CD14-positive monocyte (primary cell): ENCODE measurements at regions not wholly inside any gene's neighbourhood (a gene's known extent, or its start where the extent isn't known, plus 50 kb on each side); places are given as distances from the start of the nearest gene placed in this dataset.

Source experiments
- DNase-seq, 3 donors: peaks; one replicate each; pipeline ENCODE4 v3.0.0-alpha.2; 2011 to 2022
- H2AFZ ChIP-seq: 2 replicates; pipeline ENCODE4 v1.6.0; 2012; ENCODE audit warnings: mild to moderate bottlenecking, low read depth, low read length, inconsistent platforms; ENCODE audit not compliant: insufficient read depth, poor library complexity, severe bottlenecking
- H3K27ac ChIP-seq, 2 donors: 1 replicate in 1 of 2; 2 replicates in 1 of 2; pipeline ENCODE4 v1.5.1; 2012 to 2013; ENCODE audit warnings: low read length in 2 of 2, control low read depth in 1 of 2, inconsistent platforms in 1 of 2, low read depth in 1 of 2, mild to moderate bottlenecking in 1 of 2
- H3K27me3 ChIP-seq, 2 donors: one replicate each; pipeline versions ENCODE4 v1.6.0 to v1.6.1; 2011 to 2013; ENCODE audit warnings: low read length in 2 of 2; ENCODE audit not compliant: control insufficient read depth in 2 of 2, insufficient read depth in 2 of 2
- H3K36me3 ChIP-seq, 2 donors: replicated peaks in 1 of 2; 1 replicate in 1 of 2; 2 replicates in 1 of 2; pipeline versions ENCODE4 v1.5.1 to v1.6.1; 2012 to 2013; ENCODE audit warnings: low read length in 2 of 2, control low read depth in 1 of 2, inconsistent platforms in 1 of 2, mild to moderate bottlenecking in 1 of 2; ENCODE audit not compliant: insufficient read depth in 2 of 2, control insufficient read depth in 1 of 2
- H3K4me1 ChIP-seq, 2 donors: 1 replicate in 1 of 2; 2 replicates in 1 of 2; pipeline versions ENCODE4 v1.5.1 to v1.6.1; 2012 to 2013; ENCODE audit warnings: low read length in 2 of 2, control low read depth in 1 of 2, inconsistent platforms in 1 of 2, mild to moderate bottlenecking in 1 of 2, moderate library complexity in 1 of 2; ENCODE audit not compliant: insufficient read depth in 2 of 2, control insufficient read depth in 1 of 2
- H3K4me2 ChIP-seq: replicated peaks from 2 replicates; pipeline ENCODE3; 2012; ENCODE audit warnings: low read length, moderate library complexity, mild to moderate bottlenecking; ENCODE audit not compliant: poor library complexity, severe bottlenecking; ENCODE audit errors: extremely low read depth
- H3K4me3 ChIP-seq, 3 experiments: fragments of 200-600 bp in 1 of 3; sonication (generic) in 1 of 3; replicated peaks in 1 of 3; 1 replicate in 2 of 3; 2 replicates in 1 of 3; pipeline ENCODE4 v1.5.1; 2011 to 2013; ENCODE audit warnings: low read length in 3 of 3, mild to moderate bottlenecking in 3 of 3, control low read depth in 2 of 3, low read depth in 2 of 3, inconsistent platforms in 1 of 3, moderate library complexity in 1 of 3
- H3K79me2 ChIP-seq: 2 replicates; pipeline ENCODE4 v1.6.0; 2012; ENCODE audit warnings: mild to moderate bottlenecking, control low read depth, inconsistent platforms, low read length, moderate library complexity; ENCODE audit not compliant: insufficient read depth
- H3K9ac ChIP-seq: 2 replicates; pipeline ENCODE4 v1.6.0; 2017; ENCODE audit warnings: low read length, mild to moderate bottlenecking; ENCODE audit not compliant: insufficient read depth, poor library complexity, severe bottlenecking
- H3K9me3 ChIP-seq, 2 donors: replicated peaks in 1 of 2; 1 replicate in 1 of 2; 2 replicates in 1 of 2; pipeline versions ENCODE4 v1.5.1 to v1.6.1; 2012 to 2013; ENCODE audit warnings: low read length in 2 of 2, control low read depth in 1 of 2; ENCODE audit not compliant: control insufficient read depth in 1 of 2, insufficient read depth in 1 of 2
- H4K20me1 ChIP-seq: 2 replicates; pipeline ENCODE4 v1.6.0; 2012; ENCODE audit warnings: mild to moderate bottlenecking, low read length, control low read depth, moderate library complexity; ENCODE audit not compliant: insufficient read depth
- H3K27ac Mint-ChIP-seq, 7 donors: one replicate each; pipeline ENCODE4 v1.8.0; 2020; ENCODE audit warnings: mild to moderate bottlenecking in 7 of 7, mixed read lengths in 7 of 7, moderate library complexity in 6 of 7, inconsistent platforms in 2 of 7
- H3K27me3 Mint-ChIP-seq, 3 donors: one replicate each; pipeline ENCODE4 v1.8.0; 2021 to 2022; ENCODE audit warnings: low read depth in 3 of 3, mild to moderate bottlenecking in 3 of 3, mixed read lengths in 3 of 3, moderate library complexity in 3 of 3, inconsistent platforms in 1 of 3
- H3K36me3 Mint-ChIP-seq, 2 donors: one replicate each; pipeline ENCODE4 v1.8.0; 2020; ENCODE audit warnings: mixed read lengths in 2 of 2, inconsistent platforms in 1 of 2, mild to moderate bottlenecking in 1 of 2
- H3K4me1 Mint-ChIP-seq: one replicate; pipeline ENCODE4 v1.8.0; 2020; ENCODE audit warnings: mild to moderate bottlenecking, mixed read lengths
- H3K4me3 Mint-ChIP-seq, 2 donors: one replicate each; pipeline ENCODE4 v1.8.0; 2020; ENCODE audit warnings: mild to moderate bottlenecking in 2 of 2, mixed read lengths in 2 of 2, moderate library complexity in 1 of 2
- H3K9me3 Mint-ChIP-seq, 7 donors: one replicate each; pipeline ENCODE4 v1.8.0; 2020 to 2022; ENCODE audit warnings: mixed read lengths in 7 of 7, mild to moderate bottlenecking in 6 of 7, moderate library complexity in 6 of 7, inconsistent platforms in 2 of 7
- CTCF ChIP-seq: fragments of 200-600 bp; IDR thresholded peaks from one replicate; pipeline ENCODE4 v1.8.0; 2022; ENCODE audit warnings: antibody characterized with exemption, mild to moderate bottlenecking
- WGBS: methylation state at CpG from one replicate; pipeline ENCODE4 v1.1.5; 2013; ENCODE audit warnings: missing lambda C conversion rate; ENCODE audit not compliant: insufficient coverage; 5-methylcytosine and 5-hydroxymethylcytosine counted together
- intact Hi-C, 2 donors: fragments of 100-400 bp; cut with micrococcal nuclease; formaldehyde crosslinking; loops; one replicate each; pipeline versions ENCODE4 v1.15.0 to v1.15.1; 2023

DNA sequence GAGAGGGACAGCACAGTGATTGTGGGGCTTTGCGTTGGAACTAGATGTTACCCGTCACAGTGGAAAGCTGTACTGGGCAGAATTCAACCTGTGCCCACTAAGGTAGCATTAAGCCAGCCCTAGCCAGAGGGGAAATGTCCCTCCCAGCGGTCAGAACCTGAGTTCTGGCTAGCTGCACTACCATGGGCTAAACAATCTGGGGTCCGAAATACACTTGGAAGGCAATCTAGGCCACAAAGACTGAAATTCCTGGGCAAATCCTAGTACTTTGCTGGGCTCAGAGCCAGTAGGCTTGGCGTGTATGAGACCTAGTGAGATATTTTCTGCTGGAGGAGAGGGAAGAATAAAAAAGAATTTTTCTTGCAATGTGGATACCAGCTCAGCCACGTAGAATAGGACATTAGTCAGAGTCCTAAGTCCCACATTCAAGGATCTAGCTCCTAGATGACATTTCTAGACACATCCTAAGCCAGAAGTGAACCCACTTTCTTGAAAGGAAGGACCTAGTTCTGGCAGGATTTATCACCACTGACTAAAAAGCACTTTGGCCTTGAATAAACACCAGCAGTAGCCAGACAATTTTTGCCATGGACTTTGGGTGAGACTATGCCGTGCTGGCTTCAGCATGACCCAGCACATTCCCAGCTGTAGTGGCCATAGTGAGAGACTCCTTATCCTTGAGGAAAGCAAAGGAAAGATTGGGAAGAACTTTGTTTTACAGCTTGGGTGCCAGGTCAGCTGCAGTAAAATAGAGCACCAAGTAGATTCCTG lies 618.0 kb downstream of the BRINP1 start:
- no peaks in the 10 kb centered on the region for H4K20me1 ChIP-seq
- no peaks in the 10 kb centered on the region for H3K4me1 ChIP-seq
- no peak overlapping the region for H3K27ac ChIP-seq
- H3K9me3 Mint-ChIP-seq, result peaks cover 2 to 18% (median 8%) of the 10 kb centered on the region in 7 donors
- H3K36me3 Mint-ChIP-seq, result no peaks in the 10 kb centered on the region
- no peaks in the 10 kb centered on the region for H3K79me2 ChIP-seq
- no peaks in the 10 kb centered on the region for H3K4me1 Mint-ChIP-seq
- no peak overlapping the region for H2AFZ ChIP-seq
- H3K27me3 ChIP-seq, result no peaks in the 10 kb centered on the region
- no peak overlapping the region for H3K27ac Mint-ChIP-seq
- no peak for DNase-seq
- no peaks in the 10 kb centered on the region for H3K27me3 Mint-ChIP-seq
- TF ChIP-seq CTCF, result no peak
- 79% methylated on average over 5 of the region's 7 CpGs for WGBS
- H3K36me3 ChIP-seq, result no peaks in the 10 kb centered on the region
- H3K4me3 Mint-ChIP-seq, result no peak overlapping the region
- no peak overlapping the region for H3K9ac ChIP-seq
- no peak overlapping the region for H3K4me2 ChIP-seq
- intact Hi-C loops, result no loop called here
- H3K4me3 ChIP-seq, result no peak overlapping the region
- H3K9me3 ChIP-seq, result peaks cover 22 to 23% of the 10 kb centered on the region in 2 donors

DNA sequence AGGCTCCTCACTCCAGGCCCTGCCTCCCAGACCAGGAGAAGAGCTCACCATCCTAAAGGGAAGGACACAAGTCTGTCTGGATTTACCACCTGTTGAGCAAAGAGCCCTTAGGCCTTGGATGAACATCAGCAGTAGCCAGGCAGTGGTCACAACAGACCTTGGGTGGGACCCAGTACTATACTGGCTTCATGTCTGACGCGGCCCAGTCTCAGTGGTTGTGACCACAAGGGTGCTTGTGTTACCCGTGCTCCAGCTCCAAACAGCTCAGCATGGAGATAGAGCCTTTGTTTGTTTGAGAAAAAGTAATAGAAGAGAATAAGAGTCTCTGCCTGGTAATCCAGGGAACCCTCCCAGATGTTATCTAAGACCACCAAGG lies 617.4 kb downstream of the BRINP1 start:
- H3K4me3 ChIP-seq, result no peak overlapping the region
- no peak overlapping the region for H3K4me2 ChIP-seq
- no peaks in the 10 kb centered on the region for H3K4me1 ChIP-seq
- Mint-ChIP-seq H3K4me3 (no peak overlapping the region), H3K27ac (no peak overlapping the region), H3K36me3 (no peaks in the 10 kb centered on the region), H3K4me1 (no peaks in the 10 kb centered on the region), H3K27me3 (no peaks in the 10 kb centered on the region), H3K9me3 (peaks cover 2 to 18% (median 8%) of the 10 kb centered on the region in 7 donors)
- no peak overlapping the region for H3K27ac ChIP-seq
- no peaks in the 10 kb centered on the region for H4K20me1 ChIP-seq
- WGBS, result 58% methylated on average over 2 of the region's 3 CpGs
- H3K9ac ChIP-seq, result no peak overlapping the region
- no peak for DNase-seq
- no peaks in the 10 kb centered on the region for H3K36me3 ChIP-seq
- intact Hi-C loops, result no loop called here
- H2AFZ ChIP-seq, result no peak overlapping the region
- TF ChIP-seq CTCF, result no peak
- H3K27me3 ChIP-seq, result no peaks in the 10 kb centered on the region
- peaks cover 22 to 23% of the 10 kb centered on the region in 2 donors for H3K9me3 ChIP-seq
- no peaks in the 10 kb centered on the region for H3K79me2 ChIP-seq
